ENCODE measurements at regions not wholly inside any gene's neighbourhood (a gene's known extent, or its start where the extent isn't known, plus 50 kb on each side); places are given as distances from the start of the nearest gene placed in this dataset.

- H3K36me3 Mint-ChIP-seq (ENCODE audit: low read depth) = no peaks in the 10 kb centered on the region
Measured at GRCh38 chr7:156475179-156475578, 165.4 kb upstream of the RNF32 start.

GRCh38 chr7:156474241-156474743 is 166.3 kb upstream of the RNF32 start:
- no peaks in the 10 kb centered on the region for H3K4me1 Mint-ChIP-seq (ENCODE audit: low read depth)
- ATAC-seq (no peak), DNase-seq (no peak)
- H3K9me3 Mint-ChIP-seq = no peaks in the 10 kb centered on the region
- peaks cover 20% of the 10 kb centered on the region for H3K27me3 Mint-ChIP-seq
- TF ChIP-seq CTCF (IDR thresholded peaks at IDR 0.05) = no peak
- intact Hi-C loops (cut with micrococcal nuclease) = loop anchor here (5.0 kb wide), 1 partner anchor 662 kb away; the partner anchor contains the start of gene SHH
- no peak overlapping the region for H3K27ac Mint-ChIP-seq
- ChIA-PET CTCF (interaction anchor here (0.7 to 2.0 kb wide), 5 partner anchors 8 to 666 kb away, joined by 3 to 5 read pairs (median 4); no protein-coding TSS in a partner anchor), POLR2A (interaction anchor here (0.7 kb wide), 1 partner anchor 178 kb away, joined by 4 read pairs; no protein-coding TSS in a partner anchor)
- H3K4me3 Mint-ChIP-seq = no peak overlapping the region
- no peaks in the 10 kb centered on the region for H3K36me3 Mint-ChIP-seq (ENCODE audit: low read depth)

More at GRCh38 chr7:156475179-156475578, 165.4 kb upstream of the RNF32 start:
- Mint-ChIP-seq H3K9me3 (no peaks in the 10 kb centered on the region), H3K4me1 (ENCODE audit: low read depth) (no peaks in the 10 kb centered on the region), H3K4me3 (no peak overlapping the region), H3K27me3 (peaks cover 24% of the 10 kb centered on the region), H3K27ac (no peak overlapping the region)
- POLR2A ChIA-PET = no interaction called here
- intact Hi-C loops (cut with micrococcal nuclease) = no loop called here
- CTCF ChIA-PET = interaction anchor here (0.9 to 2.0 kb wide), 5 partner anchors 9 to 667 kb away, joined by 3 to 5 read pairs (median 4); no protein-coding TSS in a partner anchor
- TF ChIP-seq CTCF (IDR thresholded peaks at IDR 0.05) = no peak
- no peak for DNase-seq
- ATAC-seq = no peak

- Mint-ChIP-seq H3K4me3 (no peak overlapping the region), H3K27me3 (peaks cover 21% of the 10 kb centered on the region), H3K36me3 (ENCODE audit: low read depth) (no peaks in the 10 kb centered on the region), H3K9me3 (no peaks in the 10 kb centered on the region), H3K4me1 (ENCODE audit: low read depth) (no peaks in the 10 kb centered on the region), H3K27ac (no peak overlapping the region)
- ChIA-PET CTCF (interaction anchor here (0.7 to 1.6 kb wide), 8 partner anchors 11 to 679 kb away, joined by 3 to 7 read pairs (median 4); no protein-coding TSS in a partner anchor), POLR2A (interaction anchor here (0.7 kb wide), 1 partner anchor 179 kb away, joined by 4 read pairs; no protein-coding TSS in a partner anchor)
- intact Hi-C loops (cut with micrococcal nuclease) = loop anchor here (5.0 kb wide), 1 partner anchor 661 kb away; the partner anchor contains the start of gene SHH
- DNase-seq (peak; percentile 51), ATAC-seq (peak; percentile 55)
- peak; percentile 80 for TF ChIP-seq CTCF (IDR thresholded peaks at IDR 0.05)
Measured at GRCh38 chr7:156473476-156474240, 166.9 kb upstream of the RNF32 start.

- intact Hi-C loops (cut with micrococcal nuclease) = loop anchor here (5.0 kb wide), 1 partner anchor 660 kb away; the partner anchor contains the start of gene SHH
- POLR2A ChIA-PET = no interaction called here
- CTCF ChIA-PET = interaction anchor here (0.7 to 1.6 kb wide), 6 partner anchors 9 to 677 kb away, joined by 3 to 7 read pairs (median 4); no protein-coding TSS in a partner anchor
Measured at GRCh38 chr7:156472267-156472666, 168.3 kb upstream of the RNF32 start.

More at GRCh38 chr7:156472267-156472666, 168.3 kb upstream of the RNF32 start:
- Mint-ChIP-seq H3K36me3 (ENCODE audit: low read depth) (no peaks in the 10 kb centered on the region), H3K27ac (no peak overlapping the region), H3K4me1 (ENCODE audit: low read depth) (no peaks in the 10 kb centered on the region), H3K9me3 (no peaks in the 10 kb centered on the region), H3K4me3 (no peak overlapping the region), H3K27me3 (peaks cover 22% of the 10 kb centered on the region)
- ATAC-seq = no peak
- no peak for TF ChIP-seq CTCF (IDR thresholded peaks at IDR 0.05)
- DNase-seq = no peak
